RWPE1 (cell line): ENCODE measurements at regions not wholly inside any gene's neighbourhood (a gene's known extent, or its start where the extent isn't known, plus 50 kb on each side); places are given as distances from the start of the nearest gene placed in this dataset.

Experiments used
- CTCF ChIA-PET: fragments of 350-600 bp; sonication (Branson Sonifier 250); formaldehyde crosslinking; extraction: SDS; loops from one replicate; lab custom pipeline; 2021; lab: Yijun Ruan, JAX
- POLR2A ChIA-PET: fragments of 400-600 bp; formaldehyde crosslinking; extraction: SDS; loops from one replicate; lab custom pipeline; 2020; ENCODE audit warnings: antibody characterized with exemption; ENCODE audit not compliant: low non-redundant PET; lab: Yijun Ruan, JAX
- DNase-seq: peaks from one replicate; pipeline ENCODE4 v3.0.0; 2012; ENCODE audit warnings: low spot score
- H3K27ac ChIP-seq: fragments of 450-650 bp; 2 replicates; pipeline ENCODE4 v1.5.1; 2017
- CTCF ChIP-seq: fragments of 450-650 bp; conservative IDR thresholded peaks from 2 replicates; pipeline ENCODE4 v1.5.1; 2017; ENCODE audit warnings: low read depth, mild to moderate bottlenecking

DNA sequence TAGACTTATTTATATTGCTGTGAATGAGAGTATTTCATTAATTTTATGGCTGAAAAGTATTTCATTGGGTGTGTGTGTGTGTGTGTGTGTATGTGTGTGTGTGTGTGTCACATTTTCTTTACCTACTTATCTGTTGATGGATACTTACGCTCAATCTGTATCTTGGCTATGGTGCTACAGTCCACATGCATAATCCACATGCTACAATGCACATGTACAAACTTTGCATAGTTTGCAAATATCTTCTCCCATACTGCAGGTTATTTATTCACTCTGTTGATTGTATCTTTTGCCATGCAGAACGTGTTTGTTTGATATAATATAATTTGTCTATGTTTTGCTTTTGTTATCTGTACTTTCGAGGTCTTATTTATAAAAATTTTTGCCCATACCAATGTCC is 167.8 kb downstream of the RAB28 start:
- no peak for TF ChIP-seq CTCF
- ChIA-PET POLR2A (no interaction called here), CTCF (no interaction called here)
- H3K27ac ChIP-seq = no peak overlapping the region
- no peak for DNase-seq

GRCh38 chr4:13313856-13314255 is 170.3 kb downstream of the RAB28 start:
- no peak for TF ChIP-seq CTCF
- no peak overlapping the region for H3K27ac ChIP-seq
- ChIA-PET CTCF (no interaction called here), POLR2A (no interaction called here)
- no peak for DNase-seq

- H3K27ac ChIP-seq = no peak overlapping the region
- CTCF ChIA-PET = no interaction called here
- no peak for TF ChIP-seq CTCF
- POLR2A ChIA-PET = no interaction called here
- no peak for DNase-seq
Measured at GRCh38 chr4:13312264-13312663, 171.9 kb downstream of the RAB28 start.

DNA sequence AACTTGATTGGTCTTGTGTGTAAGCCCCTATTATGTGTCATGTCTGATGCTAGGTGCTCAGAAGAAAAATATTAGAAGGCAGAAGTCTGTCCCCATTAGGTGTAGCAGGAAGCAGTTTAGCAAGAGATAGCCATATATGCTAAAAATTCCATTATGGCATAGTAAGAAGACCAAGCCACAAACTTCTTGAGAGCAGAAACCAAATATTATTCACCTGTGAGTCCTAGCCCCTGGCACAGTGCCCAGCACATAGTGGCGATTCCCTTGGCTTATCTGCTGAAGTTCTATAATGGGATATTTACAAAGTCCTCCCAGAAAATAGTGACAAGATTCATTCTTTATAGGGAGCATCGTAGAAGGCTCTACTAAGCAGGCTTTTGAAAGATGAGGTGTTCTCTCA is 174.4 kb downstream of the RAB28 start:
- ChIA-PET POLR2A (no interaction called here), CTCF (no interaction called here)
- no peak for TF ChIP-seq CTCF
- DNase-seq = no peak
- no peak overlapping the region for H3K27ac ChIP-seq

- no peak overlapping the region for H3K27ac ChIP-seq
- ChIA-PET POLR2A (no interaction called here), CTCF (interaction anchor here (0.6 kb wide), 1 partner anchor 108 kb away, joined by 3 read pairs; no protein-coding TSS in a partner anchor)
- TF ChIP-seq CTCF = no peak
- DNase-seq = no peak
Measured at GRCh38 chr4:13306356-13306755, 177.8 kb downstream of the RAB28 start.

- POLR2A ChIA-PET = no interaction called here
- TF ChIP-seq CTCF = no peak
- no peak for DNase-seq
- no peak overlapping the region for H3K27ac ChIP-seq
- CTCF ChIA-PET = no interaction called here
Measured at GRCh38 chr4:13302876-13303275, 181.3 kb downstream of the RAB28 start.

- H3K27ac ChIP-seq = no peak overlapping the region
- no peak for TF ChIP-seq CTCF
- DNase-seq = no peak
- CTCF ChIA-PET = no interaction called here
- POLR2A ChIA-PET = no interaction called here
Measured at GRCh38 chr4:13299343-13299742, 184.8 kb downstream of the RAB28 start.
